ENCODE measurements at regions not wholly inside any gene's neighbourhood (a gene's known extent, or its start where the extent isn't known, plus 50 kb on each side); places are given as distances from the start of the nearest gene placed in this dataset.
"Not testable (repeated sequence)": the region's sequence is repeated elsewhere in the genome, so short reads cannot be mapped to it uniquely, and the experiment has no call there.

GRCh38 chr5:109992264-109992915, 302.7 kb downstream of the MAN2A1 start:
- DNase-seq: no peak

GRCh38 chr5:109994135-109994534, 304.4 kb downstream of the MAN2A1 start:
- no peak for DNase-seq

GRCh38 chr5:109996246-109996645, 306.5 kb downstream of the MAN2A1 start:
- DNase-seq: no peak

GRCh38 chr5:109997161-109997560, 307.4 kb downstream of the MAN2A1 start:
- no peak for DNase-seq

- no peak for DNase-seq
Measured at GRCh38 chr5:109998208-109998607, 308.5 kb downstream of the MAN2A1 start.

- no peak for DNase-seq
Measured at GRCh38 chr5:109998726-109999125, 309.0 kb downstream of the MAN2A1 start.

GRCh38 chr5:110001648-110002047, 311.9 kb downstream of the MAN2A1 start:
- DNase-seq: no peak

GRCh38 chr5:110002652-110003051, 312.9 kb downstream of the MAN2A1 start:
- DNase-seq: no peak

- DNase-seq: not testable (repeated sequence)
Measured at GRCh38 chr5:110005907-110006562, 316.3 kb downstream of the MAN2A1 start.

GRCh38 chr5:110007101-110007500, 317.4 kb downstream of the MAN2A1 start:
- no peak for DNase-seq

- no peak for DNase-seq
Measured at GRCh38 chr5:110008131-110008530, 318.4 kb downstream of the MAN2A1 start.

GRCh38 chr5:110012145-110012544, 322.4 kb downstream of the MAN2A1 start:
- no peak for DNase-seq

- no peak for DNase-seq
Measured at GRCh38 chr5:110013017-110013416, 323.3 kb downstream of the MAN2A1 start.

- DNase-seq: no peak
Measured at GRCh38 chr5:110017854-110018253, 328.1 kb downstream of the MAN2A1 start.

GRCh38 chr5:110018509-110018908, 328.8 kb downstream of the MAN2A1 start:
- no peak for DNase-seq

- no peak for DNase-seq
Measured at GRCh38 chr5:110019119-110019518, 329.4 kb downstream of the MAN2A1 start.

- DNase-seq: no peak
Measured at GRCh38 chr5:110019780-110020179, 330.1 kb downstream of the MAN2A1 start.

- DNase-seq: no peak
Measured at GRCh38 chr5:110021251-110021650, 331.5 kb downstream of the MAN2A1 start.

- DNase-seq: no peak
Measured at GRCh38 chr5:110025160-110025559, 335.4 kb downstream of the MAN2A1 start.

- DNase-seq: no peak
Measured at GRCh38 chr5:110027527-110028322, 338.0 kb downstream of the MAN2A1 start.

GRCh38 chr5:110031402-110032140, 341.8 kb downstream of the MAN2A1 start:
- no peak for DNase-seq

- no peak for DNase-seq
Measured at GRCh38 chr5:110032376-110032775, 342.6 kb downstream of the MAN2A1 start.

GRCh38 chr5:110034056-110034600, 344.4 kb downstream of the MAN2A1 start:
- no peak for DNase-seq

Measured in hippocampal formation (tissue), 2 donors.